Activated naive CD8-positive, alpha-beta T cell (primary cell): ENCODE measurements at regions not wholly inside any gene's neighbourhood (a gene's known extent, or its start where the extent isn't known, plus 50 kb on each side); places are given as distances from the start of the nearest gene placed in this dataset.

Source experiments
- H3K27ac Mint-ChIP-seq: one replicate; pipeline ENCODE4 v1.8.0; 2021; ENCODE audit warnings: mixed read lengths
- H3K27me3 Mint-ChIP-seq: one replicate; pipeline ENCODE4 v1.8.0; 2021; ENCODE audit warnings: mixed read lengths
- H3K36me3 Mint-ChIP-seq: one replicate; pipeline ENCODE4 v1.8.0; 2021; ENCODE audit warnings: mixed read lengths
- H3K4me1 Mint-ChIP-seq: one replicate; pipeline ENCODE4 v1.8.0; 2021; ENCODE audit warnings: low read depth, mixed read lengths
- H3K4me3 Mint-ChIP-seq: one replicate; pipeline ENCODE4 v1.8.0; 2021; ENCODE audit warnings: mild to moderate bottlenecking, mixed read lengths
- H3K9me3 Mint-ChIP-seq: one replicate; pipeline ENCODE4 v1.8.0; 2021; ENCODE audit warnings: low read depth, mixed read lengths

GRCh38 chr7:3188946-3189345 is 112.1 kb upstream of the SDK1 start:
- no peak overlapping the region for H3K4me3 Mint-ChIP-seq
- no peaks in the 10 kb centered on the region for H3K4me1 Mint-ChIP-seq
- H3K9me3 Mint-ChIP-seq, result no peaks in the 10 kb centered on the region
- no peaks in the 10 kb centered on the region for H3K27me3 Mint-ChIP-seq
- H3K27ac Mint-ChIP-seq, result no peak overlapping the region
- H3K36me3 Mint-ChIP-seq, result no peaks in the 10 kb centered on the region

GRCh38 chr7:3191548-3191947 is 109.5 kb upstream of the SDK1 start:
- H3K4me1 Mint-ChIP-seq, result no peaks in the 10 kb centered on the region
- H3K27me3 Mint-ChIP-seq, result no peaks in the 10 kb centered on the region
- H3K27ac Mint-ChIP-seq, result no peak overlapping the region
- H3K9me3 Mint-ChIP-seq, result peaks cover 5% of the 10 kb centered on the region
- H3K4me3 Mint-ChIP-seq, result no peak overlapping the region
- H3K36me3 Mint-ChIP-seq, result no peaks in the 10 kb centered on the region

- Mint-ChIP-seq H3K4me3 (no peak overlapping the region), H3K36me3 (no peaks in the 10 kb centered on the region), H3K4me1 (no peaks in the 10 kb centered on the region), H3K27ac (no peak overlapping the region), H3K9me3 (peaks cover 5% of the 10 kb centered on the region), H3K27me3 (no peaks in the 10 kb centered on the region)
Measured at GRCh38 chr7:3192669-3193068, 108.4 kb upstream of the SDK1 start.

DNA sequence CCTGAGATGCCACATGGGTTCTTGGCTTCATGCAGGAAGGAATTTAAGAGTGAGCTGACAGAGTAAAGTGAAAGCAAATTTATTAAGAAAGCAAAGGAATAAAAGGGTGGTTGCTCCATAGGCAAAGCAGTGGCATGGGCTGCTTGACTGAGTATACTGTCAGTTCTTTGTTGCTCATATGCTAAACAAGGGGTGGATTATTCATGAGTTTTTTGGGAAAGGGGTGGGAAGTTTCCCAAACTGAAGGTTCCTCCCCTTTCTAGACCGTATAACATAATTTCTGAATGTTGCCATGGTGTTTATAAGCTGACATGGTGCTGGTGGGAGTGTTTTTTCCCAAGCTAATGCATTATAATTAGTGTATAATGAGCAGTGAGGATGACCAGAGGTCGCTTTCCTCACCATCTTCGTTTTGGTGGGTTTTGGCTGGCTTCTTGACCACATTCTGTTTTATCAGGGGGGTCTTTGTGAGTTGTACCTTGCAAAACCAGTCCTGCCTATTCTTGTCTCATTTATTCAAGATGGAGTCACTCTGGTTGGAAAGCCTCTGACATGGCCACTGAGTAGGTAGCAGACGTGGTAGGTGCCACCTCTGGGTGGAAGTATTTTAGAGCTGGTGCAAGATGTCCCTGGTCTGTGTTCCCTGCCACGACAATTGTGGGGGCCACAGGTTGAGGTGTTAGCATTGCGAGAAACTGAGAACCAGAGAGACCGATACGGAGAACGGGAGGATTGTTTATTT is 107.5 kb upstream of the SDK1 start:
- Mint-ChIP-seq H3K4me3 (no peak overlapping the region), H3K36me3 (no peaks in the 10 kb centered on the region), H3K4me1 (no peaks in the 10 kb centered on the region), H3K27ac (no peak overlapping the region), H3K27me3 (no peaks in the 10 kb centered on the region), H3K9me3 (peaks cover 9% of the 10 kb centered on the region)

GRCh38 chr7:3194501-3195141 is 106.4 kb upstream of the SDK1 start:
- H3K9me3 Mint-ChIP-seq, result peaks cover 13% of the 10 kb centered on the region
- peaks cover 2% of the 10 kb centered on the region for H3K36me3 Mint-ChIP-seq
- H3K4me1 Mint-ChIP-seq, result no peaks in the 10 kb centered on the region
- no peak overlapping the region for H3K27ac Mint-ChIP-seq
- no peaks in the 10 kb centered on the region for H3K27me3 Mint-ChIP-seq
- no peak overlapping the region for H3K4me3 Mint-ChIP-seq

- Mint-ChIP-seq H3K4me1 (no peaks in the 10 kb centered on the region), H3K27me3 (no peaks in the 10 kb centered on the region), H3K36me3 (peaks cover 2% of the 10 kb centered on the region), H3K27ac (no peak overlapping the region), H3K4me3 (no peak overlapping the region), H3K9me3 (peaks cover 13% of the 10 kb centered on the region)
Measured at GRCh38 chr7:3195160-3195559, 105.9 kb upstream of the SDK1 start.

DNA sequence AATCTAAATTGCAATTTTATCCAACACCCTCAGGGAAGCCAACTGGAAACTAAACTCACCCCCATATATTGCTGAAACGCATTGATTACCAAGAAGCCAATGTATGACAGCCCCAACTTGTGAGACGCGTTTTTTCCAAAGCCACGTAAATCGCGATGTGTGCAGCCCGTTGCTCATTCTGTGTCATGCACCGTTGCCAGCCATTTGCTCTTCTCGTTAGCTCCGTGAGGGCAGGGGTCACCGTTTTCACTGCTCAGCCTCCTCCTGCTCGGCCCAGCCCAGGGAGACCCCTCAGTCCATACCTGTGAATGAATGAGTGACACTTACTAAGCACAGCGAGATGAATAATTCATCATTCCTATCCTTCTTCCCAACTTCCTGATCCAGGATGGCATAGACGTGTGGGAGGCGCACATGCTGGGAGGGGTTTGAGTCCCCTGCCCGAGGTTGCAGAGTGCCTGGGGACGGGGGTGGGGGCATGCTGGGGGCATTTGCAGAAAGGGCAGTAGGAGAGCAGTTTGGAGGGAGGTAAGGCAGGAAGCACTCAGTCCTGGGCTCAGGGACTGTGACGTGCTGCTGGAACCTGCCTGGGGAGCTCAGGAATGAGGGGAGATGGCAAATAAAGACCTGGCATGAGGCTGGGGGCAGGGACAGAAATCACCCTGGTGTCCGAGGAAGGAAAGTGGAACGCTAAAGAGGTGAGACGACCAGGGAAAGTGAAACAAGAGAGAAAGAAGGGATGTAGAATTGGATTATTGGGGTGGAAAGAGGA is 104.2 kb upstream of the SDK1 start:
- Mint-ChIP-seq H3K27ac (no peak overlapping the region), H3K4me1 (no peaks in the 10 kb centered on the region), H3K27me3 (no peaks in the 10 kb centered on the region), H3K9me3 (peaks cover 13% of the 10 kb centered on the region), H3K36me3 (peaks cover 2% of the 10 kb centered on the region), H3K4me3 (no peak overlapping the region)

DNA sequence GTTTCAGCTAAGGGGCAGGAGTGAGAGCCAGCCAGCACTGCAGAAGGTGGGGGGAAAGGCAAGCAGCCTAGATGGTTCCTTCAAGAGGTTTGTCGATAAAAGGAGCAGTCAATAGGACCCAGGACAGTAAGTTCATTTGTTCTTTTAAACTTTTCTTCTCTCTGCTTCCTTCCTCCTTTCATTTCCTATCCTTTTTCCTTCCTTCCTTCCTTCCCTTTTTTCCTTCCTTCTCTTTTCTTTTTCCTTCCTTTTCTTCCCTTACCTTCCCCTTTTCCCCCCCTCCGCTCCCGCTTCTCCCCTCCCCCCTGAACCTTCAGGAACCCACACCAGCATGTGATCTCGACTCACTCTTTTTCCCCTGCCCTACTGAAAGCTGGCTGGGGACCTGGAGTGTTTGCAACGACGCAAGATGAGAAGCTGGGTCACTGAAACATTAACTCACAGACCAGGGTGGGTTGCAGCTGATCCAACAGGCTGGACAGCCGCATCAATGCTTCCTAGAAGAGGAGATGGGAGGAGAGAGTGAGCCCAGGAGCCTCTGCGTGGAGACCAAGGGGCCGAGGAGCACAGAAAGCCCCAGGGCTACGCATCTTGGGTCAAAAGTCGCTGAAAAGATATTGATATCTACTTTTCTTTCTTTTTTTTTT is 103.4 kb upstream of the SDK1 start:
- Mint-ChIP-seq H3K27ac (no peak overlapping the region), H3K27me3 (no peaks in the 10 kb centered on the region), H3K36me3 (peaks cover 2% of the 10 kb centered on the region), H3K4me3 (no peak overlapping the region), H3K4me1 (no peaks in the 10 kb centered on the region), H3K9me3 (peaks cover 13% of the 10 kb centered on the region)

DNA sequence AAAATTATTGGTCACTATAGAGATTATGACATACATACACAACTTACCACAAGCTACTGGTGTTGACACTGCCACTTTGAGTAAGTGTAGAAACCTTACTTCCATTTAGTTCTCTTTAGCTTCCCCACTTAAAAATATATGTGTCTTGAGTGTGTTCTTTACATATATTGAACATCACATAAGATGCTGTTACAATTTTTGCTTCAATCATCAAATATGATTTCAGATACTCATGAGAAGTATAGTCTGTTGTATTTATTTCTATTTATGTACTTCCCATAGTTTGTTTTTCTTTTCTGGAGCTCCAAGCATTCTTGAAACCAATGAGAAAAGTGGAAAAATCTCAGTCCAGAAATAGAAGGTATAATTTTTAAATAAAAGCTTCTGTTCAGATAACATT is 102.7 kb upstream of the SDK1 start:
- Mint-ChIP-seq H3K9me3 (peaks cover 13% of the 10 kb centered on the region), H3K27ac (no peak overlapping the region), H3K4me3 (no peak overlapping the region), H3K27me3 (no peaks in the 10 kb centered on the region), H3K4me1 (no peaks in the 10 kb centered on the region), H3K36me3 (peaks cover 2% of the 10 kb centered on the region)

DNA sequence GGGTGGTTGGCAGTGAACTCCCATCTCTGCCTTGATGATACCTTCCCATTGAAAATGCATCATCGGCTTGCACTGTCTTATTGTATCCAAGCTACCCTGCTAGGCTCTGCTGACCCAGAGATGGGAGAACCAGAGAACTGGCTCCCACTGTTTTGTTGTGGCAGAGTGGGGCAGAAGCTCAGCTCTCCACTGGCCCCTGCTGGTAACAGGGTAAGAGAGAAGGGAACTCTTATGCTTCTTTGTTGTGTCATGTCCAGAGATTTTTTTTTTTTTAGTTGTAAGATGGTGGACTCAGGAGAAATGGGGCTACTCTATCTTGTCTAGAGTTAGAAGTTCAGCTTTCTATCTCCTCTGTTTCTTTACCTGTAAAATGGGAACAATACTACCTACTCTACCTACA is 100.5 kb upstream of the SDK1 start:
- H3K4me3 Mint-ChIP-seq, result no peak overlapping the region
- H3K27ac Mint-ChIP-seq, result no peak overlapping the region
- H3K9me3 Mint-ChIP-seq, result peaks cover 8% of the 10 kb centered on the region
- no peaks in the 10 kb centered on the region for H3K4me1 Mint-ChIP-seq
- H3K27me3 Mint-ChIP-seq, result no peaks in the 10 kb centered on the region
- H3K36me3 Mint-ChIP-seq, result peaks cover 2% of the 10 kb centered on the region

- peaks cover 8% of the 10 kb centered on the region for H3K9me3 Mint-ChIP-seq
- H3K36me3 Mint-ChIP-seq, result peaks cover 2% of the 10 kb centered on the region
- H3K27ac Mint-ChIP-seq, result no peak overlapping the region
- H3K27me3 Mint-ChIP-seq, result no peaks in the 10 kb centered on the region
- H3K4me3 Mint-ChIP-seq, result no peak overlapping the region
- no peaks in the 10 kb centered on the region for H3K4me1 Mint-ChIP-seq
Measured at GRCh38 chr7:3201306-3201705, 99.7 kb upstream of the SDK1 start.

- peaks cover 8% of the 10 kb centered on the region for H3K9me3 Mint-ChIP-seq
- no peak overlapping the region for H3K4me3 Mint-ChIP-seq
- H3K4me1 Mint-ChIP-seq, result no peaks in the 10 kb centered on the region
- H3K27me3 Mint-ChIP-seq, result no peaks in the 10 kb centered on the region
- H3K27ac Mint-ChIP-seq, result no peak overlapping the region
- peaks cover 2% of the 10 kb centered on the region for H3K36me3 Mint-ChIP-seq
Measured at GRCh38 chr7:3201937-3202710, 98.9 kb upstream of the SDK1 start.

GRCh38 chr7:3204526-3204925 is 96.5 kb upstream of the SDK1 start:
- Mint-ChIP-seq H3K36me3 (no peaks in the 10 kb centered on the region), H3K4me1 (no peaks in the 10 kb centered on the region), H3K4me3 (no peak overlapping the region), H3K27me3 (no peaks in the 10 kb centered on the region), H3K27ac (no peak overlapping the region), H3K9me3 (no peaks in the 10 kb centered on the region)

DNA sequence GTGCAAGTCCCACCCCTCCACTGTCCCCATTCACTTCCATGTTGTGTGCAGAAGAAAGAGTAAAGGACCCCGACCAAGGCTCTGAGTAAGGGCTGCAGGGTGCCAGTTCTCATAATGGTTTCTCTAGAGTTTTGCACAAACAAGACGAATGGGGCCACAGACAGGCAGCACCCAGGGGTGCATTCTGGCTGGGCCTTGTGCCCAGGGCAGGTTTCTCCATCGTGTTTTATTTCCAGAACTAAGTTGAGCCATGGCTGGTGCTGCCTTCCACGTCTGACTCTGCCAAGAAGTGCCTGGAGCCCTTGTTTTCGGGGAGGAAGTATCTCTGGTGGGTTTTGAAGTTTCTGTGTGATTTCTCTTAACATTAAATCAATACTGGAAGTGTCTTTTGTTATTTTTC is 95.0 kb upstream of the SDK1 start:
- no peak overlapping the region for H3K27ac Mint-ChIP-seq
- no peaks in the 10 kb centered on the region for H3K36me3 Mint-ChIP-seq
- no peaks in the 10 kb centered on the region for H3K27me3 Mint-ChIP-seq
- no peak overlapping the region for H3K4me3 Mint-ChIP-seq
- H3K9me3 Mint-ChIP-seq, result no peaks in the 10 kb centered on the region
- H3K4me1 Mint-ChIP-seq, result no peaks in the 10 kb centered on the region
